Smooth muscle cell (in vitro differentiated cells): ENCODE measurements at regions not wholly inside any gene's neighbourhood (a gene's known extent, or its start where the extent isn't known, plus 50 kb on each side); places are given as distances from the start of the nearest gene placed in this dataset.

Experiments
- DNase-seq: peaks from one replicate; lab custom pipeline; 2025; ENCODE audit not compliant: unreplicated experiment; lab: John Stamatoyannopoulos, UW
- H2AFZ ChIP-seq: fragments of 200-600 bp; sonication (generic); 2 replicates; pipeline ENCODE4 v1.6.0; 2016; ENCODE audit warnings: antibody characterized with exemption, low read depth, mild to moderate bottlenecking
- H3F3A ChIP-seq: fragments of 200-600 bp; sonication (generic); 2 replicates; pipeline ENCODE4 v1.6.0; 2017; ENCODE audit warnings: antibody characterized with exemption, low read depth
- H3K27ac ChIP-seq: fragments of 200-600 bp; sonication (generic); 2 replicates; pipeline ENCODE4 v1.5.1; 2016; ENCODE audit warnings: low read depth, mild to moderate bottlenecking
- H3K27me3 ChIP-seq: fragments of 200-600 bp; sonication (generic); 2 replicates; pipeline ENCODE4 v1.6.1; 2016; ENCODE audit warnings: low read depth, mild to moderate bottlenecking
- H3K36me3 ChIP-seq: fragments of 200-600 bp; sonication (generic); 2 replicates; pipeline ENCODE4 v1.5.1; 2016; ENCODE audit warnings: low read depth
- H3K4me1 ChIP-seq: fragments of 200-600 bp; sonication (generic); 2 replicates; pipeline ENCODE4 v1.5.1; 2016; ENCODE audit warnings: low read depth
- H3K4me2 ChIP-seq: fragments of 200-600 bp; sonication (generic); 2 replicates; pipeline ENCODE4 v1.6.0; 2016; ENCODE audit warnings: mild to moderate bottlenecking
- H3K4me3 ChIP-seq: fragments of 200-600 bp; sonication (generic); 2 replicates; pipeline ENCODE4 v1.5.1; 2016; ENCODE audit warnings: mild to moderate bottlenecking
- H3K79me2 ChIP-seq: fragments of 200-600 bp; sonication (generic); 2 replicates; pipeline ENCODE4 v1.6.0; 2016; ENCODE audit warnings: low read depth, mild to moderate bottlenecking
- H3K9ac ChIP-seq: fragments of 200-600 bp; sonication (generic); 2 replicates; pipeline ENCODE4 v1.6.0; 2016; ENCODE audit warnings: low read depth
- H3K9me3 ChIP-seq: fragments of 200-600 bp; sonication (generic); replicated peaks from 2 replicates; pipeline ENCODE4 v1.5.1; 2016; ENCODE audit warnings: low read depth
- H4K20me1 ChIP-seq: fragments of 200-600 bp; sonication (generic); 2 replicates; pipeline ENCODE4 v1.6.0; 2016; ENCODE audit warnings: low read depth
- WGBS: methylation state at CpG from one replicate; pipeline ENCODE4 v1.1.7; 2016; ENCODE audit warnings: low lambda C conversion rate; 5-methylcytosine and 5-hydroxymethylcytosine counted together
- TF ChIP-seq, protein P1 (sequence below): fragments of 200-600 bp; sonication (generic); IDR thresholded peaks from 2 replicates; pipeline ENCODE4 v1.5.1; 2017; ENCODE audit warnings: borderline replicate concordance, mild to moderate bottlenecking, antibody characterized with exemption; ENCODE audit not compliant: insufficient read depth, poor library complexity, severe bottlenecking

DNA sequence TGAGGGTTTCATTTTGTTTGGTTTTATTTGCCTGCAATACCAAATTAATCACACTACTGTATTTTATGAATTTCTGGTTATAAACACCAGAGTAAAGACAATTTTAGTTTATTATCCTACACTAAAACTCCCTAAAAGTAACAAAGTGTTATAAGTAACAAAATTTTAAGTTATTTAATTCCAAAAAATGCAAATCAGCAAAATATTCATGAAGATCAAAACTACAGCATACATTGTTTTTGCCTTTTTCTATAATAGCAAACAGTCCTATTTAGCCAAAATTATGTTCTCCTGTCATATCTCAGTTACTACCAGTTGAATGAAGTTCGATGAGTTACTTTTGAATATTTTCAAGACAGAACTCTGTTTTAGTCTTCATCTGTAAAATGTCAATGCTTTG is 132.7 kb upstream of the CYLC2 start:
- no peak overlapping the region for H3K4me3 ChIP-seq
- H3K4me1 ChIP-seq = no peaks in the 10 kb centered on the region
- H3K79me2 ChIP-seq = no peaks in the 10 kb centered on the region
- WGBS = 69% methylated on average over 1 of the region's 1 CpG
- no peaks in the 10 kb centered on the region for H3K9me3 ChIP-seq
- H3K9ac ChIP-seq = no peak overlapping the region
- no peak overlapping the region for H3K27ac ChIP-seq
- H3K36me3 ChIP-seq = no peaks in the 10 kb centered on the region
- no peaks in the 10 kb centered on the region for H4K20me1 ChIP-seq
- TF ChIP-seq, protein P1, sequence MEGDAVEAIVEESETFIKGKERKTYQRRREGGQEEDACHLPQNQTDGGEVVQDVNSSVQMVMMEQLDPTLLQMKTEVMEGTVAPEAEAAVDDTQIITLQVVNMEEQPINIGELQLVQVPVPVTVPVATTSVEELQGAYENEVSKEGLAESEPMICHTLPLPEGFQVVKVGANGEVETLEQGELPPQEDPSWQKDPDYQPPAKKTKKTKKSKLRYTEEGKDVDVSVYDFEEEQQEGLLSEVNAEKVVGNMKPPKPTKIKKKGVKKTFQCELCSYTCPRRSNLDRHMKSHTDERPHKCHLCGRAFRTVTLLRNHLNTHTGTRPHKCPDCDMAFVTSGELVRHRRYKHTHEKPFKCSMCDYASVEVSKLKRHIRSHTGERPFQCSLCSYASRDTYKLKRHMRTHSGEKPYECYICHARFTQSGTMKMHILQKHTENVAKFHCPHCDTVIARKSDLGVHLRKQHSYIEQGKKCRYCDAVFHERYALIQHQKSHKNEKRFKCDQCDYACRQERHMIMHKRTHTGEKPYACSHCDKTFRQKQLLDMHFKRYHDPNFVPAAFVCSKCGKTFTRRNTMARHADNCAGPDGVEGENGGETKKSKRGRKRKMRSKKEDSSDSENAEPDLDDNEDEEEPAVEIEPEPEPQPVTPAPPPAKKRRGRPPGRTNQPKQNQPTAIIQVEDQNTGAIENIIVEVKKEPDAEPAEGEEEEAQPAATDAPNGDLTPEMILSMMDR = no peak
- H2AFZ ChIP-seq = no peak overlapping the region
- H3K27me3 ChIP-seq = peaks cover 6% of the 10 kb centered on the region
- DNase-seq = no peak
- H3K4me2 ChIP-seq = no peak overlapping the region
- no peaks in the 10 kb centered on the region for H3F3A ChIP-seq

DNA sequence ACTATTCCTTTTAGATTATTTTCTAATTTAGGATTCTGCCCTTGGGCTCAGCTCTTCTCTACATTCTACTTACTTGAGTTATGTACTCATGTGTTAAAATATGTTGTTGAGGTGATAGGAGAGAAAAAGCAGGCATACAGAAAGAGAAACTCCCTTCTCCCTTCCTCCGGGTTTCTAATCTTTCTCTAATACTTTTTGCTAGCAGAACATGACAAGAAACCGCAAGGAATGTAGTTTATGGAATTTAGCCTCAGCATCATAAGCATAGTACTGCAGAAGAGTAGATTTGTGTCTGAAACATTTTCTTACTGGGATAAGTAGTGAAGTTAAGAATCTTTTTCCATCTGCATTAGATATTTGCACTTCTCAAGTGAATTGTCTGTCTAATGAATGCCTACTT is 139.5 kb upstream of the CYLC2 start:
- no peaks in the 10 kb centered on the region for H3K9me3 ChIP-seq
- no peaks in the 10 kb centered on the region for H3K4me1 ChIP-seq
- no peak overlapping the region for H2AFZ ChIP-seq
- WGBS = 38% methylated on average over 2 of the region's 2 CpGs
- H4K20me1 ChIP-seq = no peaks in the 10 kb centered on the region
- H3K36me3 ChIP-seq = no peaks in the 10 kb centered on the region
- no peak for DNase-seq
- TF ChIP-seq, protein P1 = no peak
- no peak overlapping the region for H3K4me3 ChIP-seq
- H3K9ac ChIP-seq = no peak overlapping the region
- no peaks in the 10 kb centered on the region for H3K79me2 ChIP-seq
- no peaks in the 10 kb centered on the region for H3F3A ChIP-seq
- peak overlapping the region; percentile 29 for H3K4me2 ChIP-seq
- no peak overlapping the region for H3K27ac ChIP-seq
- H3K27me3 ChIP-seq = no peaks in the 10 kb centered on the region

DNA sequence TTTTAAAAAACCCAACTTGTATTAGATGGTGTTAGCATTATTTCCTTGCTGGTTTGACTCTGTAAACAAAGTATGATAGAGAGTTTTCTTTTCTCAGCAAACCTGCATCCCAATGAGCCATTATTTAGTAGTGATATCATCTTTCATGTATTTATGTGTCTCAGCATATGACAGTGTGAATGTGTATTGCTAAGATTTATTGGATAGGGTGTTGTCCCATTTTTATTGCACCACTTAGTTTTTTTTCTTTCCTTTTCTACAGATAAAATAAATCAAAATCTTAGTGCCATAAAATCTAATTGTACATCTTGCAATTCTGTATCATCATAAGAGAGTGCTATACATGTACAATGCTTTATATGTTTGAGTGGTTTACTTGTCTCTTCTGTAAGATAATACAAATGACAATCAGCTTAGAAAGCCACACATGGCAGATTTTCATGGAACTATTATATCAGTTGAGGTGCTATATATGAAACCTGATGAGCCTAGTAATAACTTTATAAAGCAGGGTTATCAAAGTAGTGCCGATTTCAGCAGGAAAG is 149.2 kb upstream of the CYLC2 start:
- DNase-seq = no peak
- no peaks in the 10 kb centered on the region for H3F3A ChIP-seq
- H3K4me1 ChIP-seq = no peaks in the 10 kb centered on the region
- no peaks in the 10 kb centered on the region for H3K27me3 ChIP-seq
- H3K79me2 ChIP-seq = no peaks in the 10 kb centered on the region
- TF ChIP-seq, protein P1 = no peak
- no peaks in the 10 kb centered on the region for H4K20me1 ChIP-seq
- H2AFZ ChIP-seq = no peak overlapping the region
- H3K4me3 ChIP-seq = no peak overlapping the region
- no peak overlapping the region for H3K9ac ChIP-seq
- H3K27ac ChIP-seq = no peak overlapping the region
- H3K4me2 ChIP-seq = no peak overlapping the region
- H3K36me3 ChIP-seq = no peaks in the 10 kb centered on the region
- H3K9me3 ChIP-seq = no peaks in the 10 kb centered on the region
- 89% methylated on average over 1 of the region's 1 CpG for WGBS

DNA sequence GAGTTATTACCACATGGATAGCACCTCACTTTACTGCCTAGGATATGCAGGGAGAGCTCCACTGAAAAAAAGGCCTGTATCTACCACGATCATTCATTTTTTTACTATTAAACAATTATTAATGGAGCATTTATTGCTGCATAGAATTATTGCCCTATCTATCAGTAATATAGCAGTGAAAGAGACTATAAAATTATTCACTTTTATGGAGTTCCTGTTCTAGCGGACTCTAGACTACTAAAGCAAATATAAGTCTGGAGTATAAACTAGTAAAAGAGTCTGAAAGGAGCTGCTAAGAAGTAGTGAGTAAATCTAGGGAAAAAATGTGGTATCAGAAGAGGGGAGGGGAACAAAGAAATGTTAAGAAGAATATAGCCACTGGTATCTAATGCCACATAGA is 150.4 kb upstream of the CYLC2 start:
- Histone ChIP-seq H3K79me2 (no peaks in the 10 kb centered on the region), H3K9ac (no peak overlapping the region), H3K27me3 (no peaks in the 10 kb centered on the region), H3K4me3 (no peak overlapping the region), H3K27ac (no peak overlapping the region), H2AFZ (no peak overlapping the region), H3K36me3 (no peaks in the 10 kb centered on the region), H3K4me2 (no peak overlapping the region), H3K9me3 (no peaks in the 10 kb centered on the region), H3K4me1 (no peaks in the 10 kb centered on the region), H3F3A (no peaks in the 10 kb centered on the region), H4K20me1 (no peaks in the 10 kb centered on the region)
- DNase-seq = no peak
- 78% methylated on average over 2 of the region's 2 CpGs for WGBS
- TF ChIP-seq, protein P1 = no peak
